HAP-1 (cell line): ENCODE measurements at regions not wholly inside any gene's neighbourhood (a gene's known extent, or its start where the extent isn't known, plus 50 kb on each side); places are given as distances from the start of the nearest gene placed in this dataset.

Source experiments
- DNase-seq, 2 experiments: peaks; one replicate each; pipeline ENCODE4 v3.0.0-alpha.2; 2016 to 2020; ENCODE audit warnings: low spot score in 2 of 2
- H3K27me3 ChIP-seq: fragments of 250-450 bp; sonication (Bioruptor Pico); 2 replicates; pipeline ENCODE4 v1.5.1; 2020; ENCODE audit warnings: low read depth, mild to moderate bottlenecking, moderate library complexity
- H3K36me3 ChIP-seq: fragments of 250-450 bp; sonication (Bioruptor Pico); replicated peaks from 2 replicates; pipeline ENCODE4 v1.5.1; 2020; ENCODE audit warnings: mild to moderate bottlenecking
- H3K4me1 ChIP-seq: fragments of 250-450 bp; sonication (Bioruptor Pico); 2 replicates; pipeline ENCODE4 v1.5.1; 2020; ENCODE audit warnings: mild to moderate bottlenecking
- H3K4me3 ChIP-seq: fragments of 250-450 bp; sonication (Bioruptor Pico); 2 replicates; pipeline ENCODE4 v1.5.1; 2020; ENCODE audit warnings: mild to moderate bottlenecking, moderate library complexity
- H3K9me3 ChIP-seq: fragments of 250-450 bp; sonication (Bioruptor Pico); 2 replicates; pipeline ENCODE4 v1.5.1; 2020; ENCODE audit warnings: mild to moderate bottlenecking, moderate library complexity
- in situ Hi-C: fragments of 300-500 bp; cut with MboI; formaldehyde crosslinking; loops from 3 replicates; pipeline ENCODE4 v1.14.3; 2020; ENCODE audit warnings: low sequenced_read_pairs, inconsistent platforms, mixed read lengths

- no peaks in the 10 kb centered on the region for H3K36me3 ChIP-seq
- H3K4me1 ChIP-seq, result no peaks in the 10 kb centered on the region
- H3K4me3 ChIP-seq, result no peak overlapping the region
- DNase-seq, result no peak
- in situ Hi-C loops, result no loop called here
- no peaks in the 10 kb centered on the region for H3K9me3 ChIP-seq
- H3K27me3 ChIP-seq, result no peaks in the 10 kb centered on the region
Measured at GRCh38 chr2:42878581-42878980, 86.2 kb upstream of the HAAO start.

- in situ Hi-C loops, result no loop called here
- no peaks in the 10 kb centered on the region for H3K36me3 ChIP-seq
- no peak overlapping the region for H3K4me3 ChIP-seq
- no peak for DNase-seq
- no peaks in the 10 kb centered on the region for H3K9me3 ChIP-seq
- no peaks in the 10 kb centered on the region for H3K27me3 ChIP-seq
- H3K4me1 ChIP-seq, result no peaks in the 10 kb centered on the region
Measured at GRCh38 chr2:42877936-42878335, 85.6 kb upstream of the HAAO start.

GRCh38 chr2:42877511-42877910 is 85.1 kb upstream of the HAAO start:
- H3K4me1 ChIP-seq, result no peaks in the 10 kb centered on the region
- no peaks in the 10 kb centered on the region for H3K36me3 ChIP-seq
- no peak for DNase-seq
- no peaks in the 10 kb centered on the region for H3K27me3 ChIP-seq
- in situ Hi-C loops, result no loop called here
- no peaks in the 10 kb centered on the region for H3K9me3 ChIP-seq
- no peak overlapping the region for H3K4me3 ChIP-seq

- no peak for DNase-seq
- Histone ChIP-seq H3K4me1 (no peaks in the 10 kb centered on the region), H3K36me3 (no peaks in the 10 kb centered on the region), H3K9me3 (no peaks in the 10 kb centered on the region), H3K27me3 (no peaks in the 10 kb centered on the region), H3K4me3 (no peak overlapping the region)
- in situ Hi-C loops, result no loop called here
Measured at GRCh38 chr2:42876326-42876751, 84.0 kb upstream of the HAAO start.

- in situ Hi-C loops, result no loop called here
- no peaks in the 10 kb centered on the region for H3K4me1 ChIP-seq
- DNase-seq, result no peak
- H3K4me3 ChIP-seq, result no peak overlapping the region
- H3K9me3 ChIP-seq, result no peaks in the 10 kb centered on the region
- no peaks in the 10 kb centered on the region for H3K27me3 ChIP-seq
- H3K36me3 ChIP-seq, result no peaks in the 10 kb centered on the region
Measured at GRCh38 chr2:42875880-42876279, 83.5 kb upstream of the HAAO start.

- DNase-seq, result no peak
- H3K4me3 ChIP-seq, result no peak overlapping the region
- no peaks in the 10 kb centered on the region for H3K36me3 ChIP-seq
- H3K4me1 ChIP-seq, result no peaks in the 10 kb centered on the region
- no peaks in the 10 kb centered on the region for H3K9me3 ChIP-seq
- in situ Hi-C loops, result no loop called here
- no peaks in the 10 kb centered on the region for H3K27me3 ChIP-seq
Measured at GRCh38 chr2:42874949-42875801, 82.8 kb upstream of the HAAO start.

- H3K4me1 ChIP-seq, result no peaks in the 10 kb centered on the region
- DNase-seq, result no peak
- no peaks in the 10 kb centered on the region for H3K36me3 ChIP-seq
- H3K4me3 ChIP-seq, result no peak overlapping the region
- peaks cover 7% of the 10 kb centered on the region; the same call in 1 of the 2 replicates for H3K9me3 ChIP-seq
- H3K27me3 ChIP-seq, result no peaks in the 10 kb centered on the region
- in situ Hi-C loops, result no loop called here
Measured at GRCh38 chr2:42872721-42873120, 80.3 kb upstream of the HAAO start.

GRCh38 chr2:42871372-42871771 is 79.0 kb upstream of the HAAO start:
- in situ Hi-C loops, result no loop called here
- DNase-seq, result no peak
- no peaks in the 10 kb centered on the region for H3K36me3 ChIP-seq
- H3K4me1 ChIP-seq, result no peaks in the 10 kb centered on the region
- peaks cover 7% of the 10 kb centered on the region; the same call in 1 of the 2 replicates for H3K9me3 ChIP-seq
- no peak overlapping the region for H3K4me3 ChIP-seq
- no peaks in the 10 kb centered on the region for H3K27me3 ChIP-seq

- DNase-seq, result no peak
- no peaks in the 10 kb centered on the region for H3K4me1 ChIP-seq
- H3K9me3 ChIP-seq, result peaks cover 7% of the 10 kb centered on the region; the same call in 1 of the 2 replicates
- H3K4me3 ChIP-seq, result no peak overlapping the region
- in situ Hi-C loops, result no loop called here
- H3K36me3 ChIP-seq, result no peaks in the 10 kb centered on the region
- H3K27me3 ChIP-seq, result no peaks in the 10 kb centered on the region
Measured at GRCh38 chr2:42868874-42869273, 76.5 kb upstream of the HAAO start.

- Histone ChIP-seq H3K27me3 (no peaks in the 10 kb centered on the region), H3K4me3 (no peak overlapping the region), H3K9me3 (peaks cover 7% of the 10 kb centered on the region; the same call in 1 of the 2 replicates), H3K4me1 (no peaks in the 10 kb centered on the region), H3K36me3 (no peaks in the 10 kb centered on the region)
- no peak for DNase-seq
- in situ Hi-C loops, result no loop called here
Measured at GRCh38 chr2:42868096-42868495, 75.7 kb upstream of the HAAO start.

GRCh38 chr2:42867093-42868065 is 75.0 kb upstream of the HAAO start:
- no peaks in the 10 kb centered on the region for H3K36me3 ChIP-seq
- no peak for DNase-seq
- no peak overlapping the region for H3K4me3 ChIP-seq
- no peaks in the 10 kb centered on the region for H3K27me3 ChIP-seq
- in situ Hi-C loops, result no loop called here
- peaks cover 7% of the 10 kb centered on the region; the same call in 1 of the 2 replicates for H3K9me3 ChIP-seq
- H3K4me1 ChIP-seq, result no peaks in the 10 kb centered on the region

- Histone ChIP-seq H3K27me3 (no peaks in the 10 kb centered on the region), H3K4me1 (no peaks in the 10 kb centered on the region), H3K36me3 (no peaks in the 10 kb centered on the region), H3K4me3 (no peak overlapping the region), H3K9me3 (peaks cover 7% of the 10 kb centered on the region; the same call in 1 of the 2 replicates)
- in situ Hi-C loops, result no loop called here
- no peak for DNase-seq
Measured at GRCh38 chr2:42865884-42866881, 73.8 kb upstream of the HAAO start.
